Prostate gland (tissue), 2 donors: ENCODE measurements at regions not wholly inside any gene's neighbourhood (a gene's known extent, or its start where the extent isn't known, plus 50 kb on each side); places are given as distances from the start of the nearest gene placed in this dataset.

Experiments used
- POLR2A ChIP-seq: fragments of 450-650 bp; IDR thresholded peaks from one replicate; pipeline ENCODE4 v1.6.1; 2016; ENCODE audit warnings: antibody characterized with exemption, mild to moderate bottlenecking
- POLR2AphosphoS5 ChIP-seq: sonication (generic); formaldehyde crosslinking; IDR thresholded peaks from one replicate; pipeline ENCODE4 v1.6.1; 2017; ENCODE audit warnings: antibody characterized with exemption
- TF ChIP-seq, protein P1 (sequence below), 4 experiments: fragments of 200-600 bp in 2 of 4; fragments of 450-650 bp in 2 of 4; sonication (generic) in 2 of 4; IDR thresholded peaks; 1 replicate in 3 of 4; 2 replicates in 1 of 4; pipeline ENCODE4 v1.5.1; 2016 to 2019; ENCODE audit warnings: antibody characterized with exemption in 4 of 4, mild to moderate bottlenecking in 2 of 4, moderate library complexity in 2 of 4

DNA sequence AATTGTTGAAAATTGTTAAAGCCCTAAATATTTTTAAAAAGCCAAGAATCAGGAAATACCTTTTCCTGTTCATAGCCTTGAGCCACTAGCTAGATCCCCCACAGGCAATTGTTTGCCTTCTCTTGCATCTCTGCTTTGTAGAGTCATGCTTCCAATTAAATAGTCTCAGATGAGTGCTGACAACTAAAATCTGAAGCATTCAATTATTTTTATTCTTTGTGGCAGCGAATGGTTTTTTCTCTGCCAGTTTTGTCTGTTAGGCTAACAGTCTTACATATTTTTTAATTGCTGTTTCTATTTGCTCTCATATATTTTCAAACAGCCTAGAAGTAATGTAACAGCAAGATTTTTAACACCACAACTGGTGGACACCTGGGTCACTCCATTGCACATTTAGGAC lies 277.1 kb upstream of the GBE1 start:
- TF ChIP-seq, protein P1, sequence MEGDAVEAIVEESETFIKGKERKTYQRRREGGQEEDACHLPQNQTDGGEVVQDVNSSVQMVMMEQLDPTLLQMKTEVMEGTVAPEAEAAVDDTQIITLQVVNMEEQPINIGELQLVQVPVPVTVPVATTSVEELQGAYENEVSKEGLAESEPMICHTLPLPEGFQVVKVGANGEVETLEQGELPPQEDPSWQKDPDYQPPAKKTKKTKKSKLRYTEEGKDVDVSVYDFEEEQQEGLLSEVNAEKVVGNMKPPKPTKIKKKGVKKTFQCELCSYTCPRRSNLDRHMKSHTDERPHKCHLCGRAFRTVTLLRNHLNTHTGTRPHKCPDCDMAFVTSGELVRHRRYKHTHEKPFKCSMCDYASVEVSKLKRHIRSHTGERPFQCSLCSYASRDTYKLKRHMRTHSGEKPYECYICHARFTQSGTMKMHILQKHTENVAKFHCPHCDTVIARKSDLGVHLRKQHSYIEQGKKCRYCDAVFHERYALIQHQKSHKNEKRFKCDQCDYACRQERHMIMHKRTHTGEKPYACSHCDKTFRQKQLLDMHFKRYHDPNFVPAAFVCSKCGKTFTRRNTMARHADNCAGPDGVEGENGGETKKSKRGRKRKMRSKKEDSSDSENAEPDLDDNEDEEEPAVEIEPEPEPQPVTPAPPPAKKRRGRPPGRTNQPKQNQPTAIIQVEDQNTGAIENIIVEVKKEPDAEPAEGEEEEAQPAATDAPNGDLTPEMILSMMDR (IDR thresholded peaks at IDR 0.05), result no peak
- TF ChIP-seq POLR2AphosphoS5, result no peak
- no peak for TF ChIP-seq POLR2A
